ENCODE measurements at regions not wholly inside any gene's neighbourhood (a gene's known extent, or its start where the extent isn't known, plus 50 kb on each side); places are given as distances from the start of the nearest gene placed in this dataset.

- H3K4me3 ChIP-seq = peak overlapping the region; percentile 48 to 67 (median 60)
- 0% methylated on average over 45 of the region's 91 CpGs; no CpG with 5 or more reads in 1 of the 2 donors for WGBS, 2 donors (ENCODE audit: low coverage in 1 of 2)
- intact Hi-C loops (cut with DNase I; ENCODE audit: low total_unique reads) (no loop called here), in situ Hi-C loops (cut with MboI; ENCODE audit: low pct_ligation_motif_present in 1 of 4, low pct_unique_long_range_greater_than_20kb in 1 of 4, low sequenced_read_pairs in 3 of 4) (no loop called here)
- peak overlapping the region; percentile 82 to 88 (median 84) for H3K27ac ChIP-seq
- H3K36me3 ChIP-seq = no peaks in the 10 kb centered on the region
- no peaks in the 10 kb centered on the region for H3K9me3 ChIP-seq
- H3K4me1 ChIP-seq = peaks cover 5 to 25% (median 12%) of the 10 kb centered on the region in 4 donors
- H3K27me3 ChIP-seq = peaks cover 10% of the 10 kb centered on the region
- TF ChIP-seq CTCF (IDR thresholded peaks at IDR 0.05) = peak in 4 of 5 experiments; percentile 54 to 81 (median 66)
- TF ChIP-seq POLR2A (IDR thresholded peaks at IDR 0.05) = peak; percentile 19
- no peak for TF ChIP-seq EP300 (IDR thresholded peaks at IDR 0.05; ENCODE audit: low read depth)
- TF ChIP-seq POLR2AphosphoS5 (IDR thresholded peaks at IDR 0.05) = peak; percentile 19 to 57 (median 37)
- peak; percentile 80 for DNase-seq
These were observed 104.9 kb downstream of the FAM53A start for GRCh38 chr4:1579001-1579900.

GRCh38 chr4:1578251-1578773, 105.8 kb downstream of the FAM53A start:
- in situ Hi-C loops (cut with MboI; ENCODE audit: low pct_ligation_motif_present in 1 of 4, low pct_unique_long_range_greater_than_20kb in 1 of 4, low sequenced_read_pairs in 3 of 4) = no loop called here
- intact Hi-C loops (cut with DNase I; ENCODE audit: low total_unique reads) = no loop called here
- Histone ChIP-seq H3K9me3 (no peaks in the 10 kb centered on the region), H3K4me1 (peaks cover 5 to 25% (median 12%) of the 10 kb centered on the region in 4 donors), H3K27me3 (peaks cover 10% of the 10 kb centered on the region), H3K4me3 (peak overlapping the region in 1 of 4 donors; percentile 65), H3K27ac (no peak overlapping the region), H3K36me3 (no peaks in the 10 kb centered on the region)
- 27% methylated on average over 33 of the region's 34 CpGs; no CpG with 5 or more reads in 1 of the 2 donors for WGBS, 2 donors (ENCODE audit: low coverage in 1 of 2)
- TF ChIP-seq EP300 (IDR thresholded peaks at IDR 0.05; ENCODE audit: low read depth) (no peak), POLR2AphosphoS5 (IDR thresholded peaks at IDR 0.05) (no peak), CTCF (IDR thresholded peaks at IDR 0.05) (no peak), POLR2A (IDR thresholded peaks at IDR 0.05) (no peak)
- DNase-seq = no peak

GRCh38 chr4:1577822-1578217, 106.3 kb downstream of the FAM53A start:
- WGBS, 2 donors (ENCODE audit: low coverage in 1 of 2) = 63% methylated on average over 16 of the region's 17 CpGs; no CpG with 5 or more reads in 1 of the 2 donors
- intact Hi-C loops (cut with DNase I; ENCODE audit: low total_unique reads) (no loop called here), in situ Hi-C loops (cut with MboI; ENCODE audit: low pct_ligation_motif_present in 1 of 4, low pct_unique_long_range_greater_than_20kb in 1 of 4, low sequenced_read_pairs in 3 of 4) (no loop called here)
- Histone ChIP-seq H3K27me3 (peaks cover 10% of the 10 kb centered on the region), H3K4me3 (no peak overlapping the region), H3K9me3 (no peaks in the 10 kb centered on the region), H3K27ac (no peak overlapping the region), H3K4me1 (peaks cover 5 to 25% (median 12%) of the 10 kb centered on the region in 4 donors), H3K36me3 (no peaks in the 10 kb centered on the region)
- no peak for DNase-seq
- TF ChIP-seq CTCF (IDR thresholded peaks at IDR 0.05) = no peak
- TF ChIP-seq POLR2AphosphoS5 (IDR thresholded peaks at IDR 0.05) = no peak
- no peak for TF ChIP-seq EP300 (IDR thresholded peaks at IDR 0.05; ENCODE audit: low read depth)
- TF ChIP-seq POLR2A (IDR thresholded peaks at IDR 0.05) = no peak

Data from transverse colon (tissue), 4 donors.